ENCODE measurements at regions not wholly inside any gene's neighbourhood (a gene's known extent, or its start where the extent isn't known, plus 50 kb on each side); places are given as distances from the start of the nearest gene placed in this dataset.

GRCh38 chr4:95637043-95637600 lies 88.3 kb upstream of the UNC5C start:
- no peaks in the 10 kb centered on the region for H3K4me1 Mint-ChIP-seq
- ChIA-PET CTCF (no interaction called here), POLR2A (no interaction called here)
- no peaks in the 10 kb centered on the region for H3K27me3 Mint-ChIP-seq
- H3K36me3 Mint-ChIP-seq (ENCODE audit: low read depth), result no peaks in the 10 kb centered on the region
- TF ChIP-seq, protein P1, sequence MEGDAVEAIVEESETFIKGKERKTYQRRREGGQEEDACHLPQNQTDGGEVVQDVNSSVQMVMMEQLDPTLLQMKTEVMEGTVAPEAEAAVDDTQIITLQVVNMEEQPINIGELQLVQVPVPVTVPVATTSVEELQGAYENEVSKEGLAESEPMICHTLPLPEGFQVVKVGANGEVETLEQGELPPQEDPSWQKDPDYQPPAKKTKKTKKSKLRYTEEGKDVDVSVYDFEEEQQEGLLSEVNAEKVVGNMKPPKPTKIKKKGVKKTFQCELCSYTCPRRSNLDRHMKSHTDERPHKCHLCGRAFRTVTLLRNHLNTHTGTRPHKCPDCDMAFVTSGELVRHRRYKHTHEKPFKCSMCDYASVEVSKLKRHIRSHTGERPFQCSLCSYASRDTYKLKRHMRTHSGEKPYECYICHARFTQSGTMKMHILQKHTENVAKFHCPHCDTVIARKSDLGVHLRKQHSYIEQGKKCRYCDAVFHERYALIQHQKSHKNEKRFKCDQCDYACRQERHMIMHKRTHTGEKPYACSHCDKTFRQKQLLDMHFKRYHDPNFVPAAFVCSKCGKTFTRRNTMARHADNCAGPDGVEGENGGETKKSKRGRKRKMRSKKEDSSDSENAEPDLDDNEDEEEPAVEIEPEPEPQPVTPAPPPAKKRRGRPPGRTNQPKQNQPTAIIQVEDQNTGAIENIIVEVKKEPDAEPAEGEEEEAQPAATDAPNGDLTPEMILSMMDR (IDR thresholded peaks at IDR 0.05), result no peak
- H3K27ac Mint-ChIP-seq, result no peak overlapping the region
- DNase-seq (no peak), ATAC-seq (ENCODE audit: low read depth) (no peak)
- intact Hi-C loops (cut with micrococcal nuclease), result no loop called here
- H3K9me3 Mint-ChIP-seq, result no peaks in the 10 kb centered on the region
- no peak overlapping the region for H3K4me3 Mint-ChIP-seq

- intact Hi-C loops (cut with micrococcal nuclease), result no loop called here
- Mint-ChIP-seq H3K27me3 (no peaks in the 10 kb centered on the region), H3K36me3 (ENCODE audit: low read depth) (no peaks in the 10 kb centered on the region), H3K27ac (no peak overlapping the region), H3K9me3 (no peaks in the 10 kb centered on the region), H3K4me3 (no peak overlapping the region), H3K4me1 (no peaks in the 10 kb centered on the region)
- ChIA-PET CTCF (no interaction called here), POLR2A (no interaction called here)
- no peak for ATAC-seq (ENCODE audit: low read depth)
- TF ChIP-seq, protein P1 (IDR thresholded peaks at IDR 0.05), result no peak
- DNase-seq, result no peak
These were observed 87.3 kb upstream of the UNC5C start for GRCh38 chr4:95636061-95636460.

- Mint-ChIP-seq H3K4me1 (no peaks in the 10 kb centered on the region), H3K9me3 (no peaks in the 10 kb centered on the region), H3K36me3 (ENCODE audit: low read depth) (no peaks in the 10 kb centered on the region), H3K27ac (no peak overlapping the region), H3K27me3 (no peaks in the 10 kb centered on the region), H3K4me3 (no peak overlapping the region)
- TF ChIP-seq, protein P1 (IDR thresholded peaks at IDR 0.05), result no peak
- no peak for ATAC-seq (ENCODE audit: low read depth)
- POLR2A ChIA-PET, result no interaction called here
- DNase-seq, result no peak
- CTCF ChIA-PET, result no interaction called here
- intact Hi-C loops (cut with micrococcal nuclease), result no loop called here
These were observed 78.9 kb upstream of the UNC5C start for GRCh38 chr4:95627709-95628108.

- Mint-ChIP-seq H3K27ac (no peak overlapping the region), H3K36me3 (ENCODE audit: low read depth) (no peaks in the 10 kb centered on the region), H3K27me3 (no peaks in the 10 kb centered on the region), H3K4me3 (no peak overlapping the region), H3K4me1 (no peaks in the 10 kb centered on the region), H3K9me3 (no peaks in the 10 kb centered on the region)
- ATAC-seq (ENCODE audit: low read depth), result no peak
- DNase-seq, result no peak
- CTCF ChIA-PET, result no interaction called here
- intact Hi-C loops (cut with micrococcal nuclease), result no loop called here
- TF ChIP-seq, protein P1 (IDR thresholded peaks at IDR 0.05), result no peak
- POLR2A ChIA-PET, result no interaction called here
These were observed 78.3 kb upstream of the UNC5C start for GRCh38 chr4:95627024-95627605.

DNA sequence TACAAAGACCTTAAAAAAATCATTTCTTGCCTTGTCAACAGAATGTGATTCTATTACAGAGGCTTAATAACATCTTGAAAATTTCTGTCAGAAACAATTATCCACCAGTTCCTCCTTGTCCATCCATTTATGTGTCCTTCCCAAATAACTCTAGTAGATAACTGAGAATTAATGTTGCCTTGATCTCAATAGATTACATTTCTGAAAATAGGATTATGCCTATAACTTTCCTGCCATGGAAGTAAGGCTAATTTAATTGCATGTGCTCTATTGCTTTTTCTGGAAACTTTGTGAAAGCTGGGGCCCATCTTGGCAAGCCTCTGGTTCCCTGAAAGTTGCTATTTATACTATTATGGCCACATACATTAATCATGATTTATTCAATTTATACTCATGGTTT lies 76.2 kb upstream of the UNC5C start:
- intact Hi-C loops (cut with micrococcal nuclease), result no loop called here
- TF ChIP-seq, protein P1 (IDR thresholded peaks at IDR 0.05), result no peak
- Mint-ChIP-seq H3K36me3 (ENCODE audit: low read depth) (no peaks in the 10 kb centered on the region), H3K9me3 (no peaks in the 10 kb centered on the region), H3K27me3 (no peaks in the 10 kb centered on the region), H3K4me3 (no peak overlapping the region), H3K27ac (no peak overlapping the region), H3K4me1 (no peaks in the 10 kb centered on the region)
- DNase-seq (no peak), ATAC-seq (ENCODE audit: low read depth) (no peak)
- CTCF ChIA-PET, result no interaction called here
- POLR2A ChIA-PET, result no interaction called here
